Activated CD8-positive, alpha-beta T cell treated with anti-CD3 and anti-CD28 coated beads for 36 hours (primary cell): ENCODE measurements at regions not wholly inside any gene's neighbourhood (a gene's known extent, or its start where the extent isn't known, plus 50 kb on each side); places are given as distances from the start of the nearest gene placed in this dataset.

ENCODE experiments used
- ATAC-seq: fragments of 200-7000 bp; cut with Tn5 transposase; one replicate; pipeline ENCODE4 v1.10.0; 2021; ENCODE audit warnings: mild to moderate bottlenecking, moderate library complexity
- CTCF ChIA-PET: fragments of 350-600 bp; sonication (Branson Sonifier 250); formaldehyde crosslinking; loops from one replicate; lab custom pipeline; 2021; ENCODE audit warnings: antibody characterized with exemption; lab: Charles Lee
- POLR2A ChIA-PET: fragments of 350-600 bp; sonication (Branson Sonifier 250); formaldehyde crosslinking; loops from one replicate; lab custom pipeline; 2021; ENCODE audit warnings: antibody characterized with exemption; lab: Charles Lee
- DNase-seq: peaks from one replicate; pipeline ENCODE4 v3.0.0-alpha.2; 2020
- H3K27ac Mint-ChIP-seq: one replicate; pipeline ENCODE4 v1.8.0; 2021; ENCODE audit warnings: mild to moderate bottlenecking, mixed read lengths
- H3K27me3 Mint-ChIP-seq: one replicate; pipeline ENCODE4 v1.8.0; 2021; ENCODE audit warnings: mixed read lengths
- H3K36me3 Mint-ChIP-seq: one replicate; pipeline ENCODE4 v1.8.0; 2021; ENCODE audit warnings: low read depth, mixed read lengths
- H3K4me1 Mint-ChIP-seq: one replicate; pipeline ENCODE4 v1.8.0; 2021; ENCODE audit warnings: low read depth, mixed read lengths
- H3K4me3 Mint-ChIP-seq: one replicate; pipeline ENCODE4 v1.8.0; 2021; ENCODE audit warnings: mild to moderate bottlenecking, moderate library complexity, mixed read lengths
- H3K9me3 Mint-ChIP-seq: one replicate; pipeline ENCODE4 v1.8.0; 2021; ENCODE audit warnings: mixed read lengths
- intact Hi-C: fragments of 100-400 bp; cut with micrococcal nuclease; formaldehyde crosslinking; loops from one replicate; pipeline ENCODE4 v1.10.0; 2022
- TF ChIP-seq, protein P1 (sequence below): fragments of 200-600 bp; IDR thresholded peaks from one replicate; pipeline ENCODE4 v1.8.0; 2022; ENCODE audit warnings: antibody characterized with exemption, mild to moderate bottlenecking

DNA sequence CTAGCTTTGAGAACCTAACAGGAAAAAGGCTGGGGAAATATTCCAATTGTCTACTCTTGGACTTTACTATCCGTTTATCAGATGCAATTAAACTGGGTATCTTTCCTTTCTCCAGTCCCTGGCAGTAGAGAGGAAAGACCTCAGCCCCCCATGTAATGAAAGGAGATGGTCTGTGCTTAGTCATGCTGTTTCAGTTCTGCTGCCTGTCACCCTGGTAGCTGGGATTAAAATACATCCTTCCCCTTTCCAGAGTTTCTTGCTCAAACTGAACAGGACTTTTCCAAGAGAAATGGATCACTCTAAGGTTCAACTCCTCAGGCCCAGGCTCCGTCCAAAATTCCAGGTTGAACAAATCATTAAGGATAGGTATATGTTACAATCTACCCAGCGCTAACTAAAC lies 202.9 kb downstream of the PTEN start:
- TF ChIP-seq, protein P1, sequence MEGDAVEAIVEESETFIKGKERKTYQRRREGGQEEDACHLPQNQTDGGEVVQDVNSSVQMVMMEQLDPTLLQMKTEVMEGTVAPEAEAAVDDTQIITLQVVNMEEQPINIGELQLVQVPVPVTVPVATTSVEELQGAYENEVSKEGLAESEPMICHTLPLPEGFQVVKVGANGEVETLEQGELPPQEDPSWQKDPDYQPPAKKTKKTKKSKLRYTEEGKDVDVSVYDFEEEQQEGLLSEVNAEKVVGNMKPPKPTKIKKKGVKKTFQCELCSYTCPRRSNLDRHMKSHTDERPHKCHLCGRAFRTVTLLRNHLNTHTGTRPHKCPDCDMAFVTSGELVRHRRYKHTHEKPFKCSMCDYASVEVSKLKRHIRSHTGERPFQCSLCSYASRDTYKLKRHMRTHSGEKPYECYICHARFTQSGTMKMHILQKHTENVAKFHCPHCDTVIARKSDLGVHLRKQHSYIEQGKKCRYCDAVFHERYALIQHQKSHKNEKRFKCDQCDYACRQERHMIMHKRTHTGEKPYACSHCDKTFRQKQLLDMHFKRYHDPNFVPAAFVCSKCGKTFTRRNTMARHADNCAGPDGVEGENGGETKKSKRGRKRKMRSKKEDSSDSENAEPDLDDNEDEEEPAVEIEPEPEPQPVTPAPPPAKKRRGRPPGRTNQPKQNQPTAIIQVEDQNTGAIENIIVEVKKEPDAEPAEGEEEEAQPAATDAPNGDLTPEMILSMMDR, result no peak
- ChIA-PET CTCF (interaction anchor here (3.2 kb wide), 1 partner anchor 25 kb away, joined by 12 read pairs; no protein-coding TSS in a partner anchor), POLR2A (interaction anchor here (0.6 to 2.2 kb wide), 5 partner anchors 16 to 203 kb away, joined by 3 to 15 read pairs (median 4); partner anchors contain the start of genes KLLN and PTEN)
- DNase-seq (no peak), ATAC-seq (no peak)
- peaks cover 3% of the 10 kb centered on the region for H3K9me3 Mint-ChIP-seq
- H3K27me3 Mint-ChIP-seq, result no peaks in the 10 kb centered on the region
- no peak overlapping the region for H3K27ac Mint-ChIP-seq
- intact Hi-C loops, result no loop called here
- no peaks in the 10 kb centered on the region for H3K36me3 Mint-ChIP-seq
- H3K4me3 Mint-ChIP-seq, result no peak overlapping the region
- peaks cover 66% of the 10 kb centered on the region for H3K4me1 Mint-ChIP-seq

DNA sequence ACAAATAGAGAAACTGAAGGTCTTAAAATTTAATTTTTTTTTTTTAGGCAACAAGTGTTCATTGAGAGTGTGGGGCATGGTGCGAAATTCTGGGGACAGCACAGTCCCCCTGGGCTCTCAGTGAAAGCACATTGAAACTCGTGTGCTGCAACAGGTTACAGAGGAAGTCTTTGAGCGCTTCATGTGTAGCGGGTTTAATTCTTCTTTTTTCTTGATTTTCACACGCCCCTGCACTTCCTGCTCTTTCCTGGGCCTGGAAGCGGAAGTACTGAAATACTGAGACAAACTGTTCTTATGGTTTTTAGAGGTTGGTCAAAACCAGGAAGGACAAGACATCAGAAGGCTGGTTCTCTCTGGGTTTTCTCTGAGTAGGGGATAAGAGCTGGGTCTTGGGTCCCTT lies 203.5 kb downstream of the PTEN start:
- peak; percentile 65 for ATAC-seq
- CTCF ChIA-PET, result interaction anchor here (3.2 kb wide), 1 partner anchor 24 kb away, joined by 12 read pairs; no protein-coding TSS in a partner anchor
- no peaks in the 10 kb centered on the region for H3K27me3 Mint-ChIP-seq
- H3K36me3 Mint-ChIP-seq, result no peaks in the 10 kb centered on the region
- peaks cover 3% of the 10 kb centered on the region for H3K9me3 Mint-ChIP-seq
- peak overlapping the region; percentile 35 for H3K27ac Mint-ChIP-seq
- peak; percentile 39 for DNase-seq
- peaks cover 68% of the 10 kb centered on the region for H3K4me1 Mint-ChIP-seq
- intact Hi-C loops, result no loop called here
- TF ChIP-seq, protein P1, result no peak
- H3K4me3 Mint-ChIP-seq, result peak overlapping the region; percentile 5
- POLR2A ChIA-PET, result interaction anchor here (0.6 to 2.2 kb wide), 4 partner anchors 24 to 203 kb away, joined by 3 to 15 read pairs (median 4); partner anchors contain the start of genes KLLN and PTEN

DNA sequence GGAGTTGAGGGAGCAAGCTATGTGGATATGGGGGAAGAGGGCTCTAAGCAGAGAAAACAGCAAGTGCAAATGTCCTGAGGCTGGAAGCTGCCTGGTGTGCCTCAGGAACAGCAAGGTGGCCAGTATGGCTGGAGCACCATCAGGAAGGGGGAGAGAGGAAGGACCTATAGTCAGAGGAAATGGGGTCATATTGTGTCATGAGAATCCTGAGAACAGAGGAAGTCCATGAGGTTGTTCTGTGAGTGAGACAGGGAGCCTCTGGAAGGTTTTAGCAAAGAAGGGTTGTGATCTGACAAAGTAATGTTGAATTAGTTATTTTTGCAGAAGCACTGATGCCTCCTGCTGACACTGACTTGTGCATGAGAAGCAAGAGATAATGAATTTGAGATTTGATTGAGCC lies 204.3 kb downstream of the PTEN start:
- DNase-seq (no peak), ATAC-seq (no peak)
- peaks cover 66% of the 10 kb centered on the region for H3K4me1 Mint-ChIP-seq
- intact Hi-C loops, result no loop called here
- H3K9me3 Mint-ChIP-seq, result peaks cover 3% of the 10 kb centered on the region
- ChIA-PET POLR2A (interaction anchor here (1.4 kb wide), 1 partner anchor 24 kb away, joined by 3 read pairs; no protein-coding TSS in a partner anchor), CTCF (interaction anchor here (0.9 to 3.2 kb wide), 2 partner anchors 9 to 23 kb away, joined by 3 to 12 read pairs; no protein-coding TSS in a partner anchor)
- TF ChIP-seq, protein P1, result no peak
- no peak overlapping the region for H3K4me3 Mint-ChIP-seq
- no peaks in the 10 kb centered on the region for H3K36me3 Mint-ChIP-seq
- H3K27me3 Mint-ChIP-seq, result no peaks in the 10 kb centered on the region
- no peak overlapping the region for H3K27ac Mint-ChIP-seq

DNA sequence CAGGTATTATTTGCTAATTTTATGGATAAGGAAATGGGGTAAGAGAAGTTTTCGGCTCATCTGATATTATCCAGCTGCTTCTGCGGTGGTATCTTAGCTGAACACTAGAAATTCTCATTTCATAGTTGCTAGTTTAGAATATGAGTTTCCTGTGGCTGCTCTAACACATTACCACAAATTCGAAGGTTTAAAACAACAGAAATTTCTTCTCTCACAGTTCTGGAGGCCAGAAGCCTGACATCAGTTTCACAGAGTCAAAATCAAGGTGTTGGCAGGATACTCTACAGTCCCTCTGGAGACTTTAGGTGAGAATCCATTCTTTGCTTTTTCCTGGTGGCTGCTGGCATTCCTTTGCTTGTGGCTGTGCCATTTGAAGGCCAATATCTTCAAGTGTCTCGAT lies 205.9 kb downstream of the PTEN start:
- intact Hi-C loops, result no loop called here
- H3K9me3 Mint-ChIP-seq, result peaks cover 3% of the 10 kb centered on the region
- no peak for DNase-seq
- H3K4me1 Mint-ChIP-seq, result peaks cover 52% of the 10 kb centered on the region
- no peak overlapping the region for H3K27ac Mint-ChIP-seq
- no peak for ATAC-seq
- H3K27me3 Mint-ChIP-seq, result no peaks in the 10 kb centered on the region
- CTCF ChIA-PET, result interaction anchor here (1.2 kb wide), 1 partner anchor 32 kb away, joined by 3 read pairs; no protein-coding TSS in a partner anchor
- TF ChIP-seq, protein P1, result no peak
- no peaks in the 10 kb centered on the region for H3K36me3 Mint-ChIP-seq
- POLR2A ChIA-PET, result interaction anchor here (1.4 kb wide), 1 partner anchor 22 kb away, joined by 3 read pairs; no protein-coding TSS in a partner anchor
- no peak overlapping the region for H3K4me3 Mint-ChIP-seq

DNA sequence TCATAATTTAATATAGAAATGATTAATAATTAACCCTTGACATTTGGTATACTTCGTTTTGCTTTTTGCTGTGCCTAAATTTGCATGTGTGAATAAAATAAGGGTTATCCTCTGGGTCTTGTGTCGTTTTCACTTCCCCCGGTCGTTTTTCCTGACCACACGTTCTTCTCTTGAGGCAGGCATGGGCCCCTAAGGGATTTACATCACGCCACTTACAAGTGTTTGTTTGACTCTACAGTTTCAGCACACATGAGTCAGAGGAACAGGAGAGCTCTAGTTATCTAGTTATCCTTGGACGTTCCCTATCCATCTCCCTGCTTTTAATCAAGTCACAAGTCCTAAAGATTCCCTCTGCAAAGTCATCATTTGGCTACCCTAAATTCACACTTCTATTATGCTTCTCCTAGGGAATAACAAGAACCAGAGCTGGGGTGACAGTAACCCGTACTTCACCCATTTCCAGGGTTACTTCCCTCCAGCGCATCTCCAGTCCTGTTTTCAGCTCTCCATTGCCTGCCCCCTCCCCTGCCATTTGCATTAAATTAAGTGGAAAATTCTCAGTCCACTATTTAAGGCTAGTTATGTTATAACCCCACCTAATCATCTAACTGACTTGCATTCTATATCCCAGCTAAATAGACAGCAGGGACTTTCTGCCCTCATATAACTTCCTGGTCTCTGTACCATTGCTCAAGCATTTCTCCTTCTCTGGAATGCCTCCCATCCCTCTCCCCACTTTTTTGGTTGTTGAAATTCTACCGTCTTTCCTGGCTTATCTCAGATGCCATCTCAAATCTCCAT lies 206.9 kb downstream of the PTEN start:
- DNase-seq (no peak), ATAC-seq (no peak)
- Mint-ChIP-seq H3K36me3 (no peaks in the 10 kb centered on the region), H3K9me3 (peaks cover 3% of the 10 kb centered on the region), H3K27me3 (no peaks in the 10 kb centered on the region), H3K4me1 (peaks cover 43% of the 10 kb centered on the region), H3K27ac (no peak overlapping the region), H3K4me3 (no peak overlapping the region)
- TF ChIP-seq, protein P1, result no peak
- POLR2A ChIA-PET, result no interaction called here
- CTCF ChIA-PET, result no interaction called here
- intact Hi-C loops, result no loop called here
